Stimulated activated naive CD4-positive, alpha-beta T cell treated with Interleukin-2 at 50 U/mL for 16 hours (primary cell): ENCODE measurements at regions not wholly inside any gene's neighbourhood (a gene's known extent, or its start where the extent isn't known, plus 50 kb on each side); places are given as distances from the start of the nearest gene placed in this dataset.

Experiments
- DNase-seq: peaks from one replicate; lab custom pipeline; 2025; lab: John Stamatoyannopoulos, UW

DNA sequence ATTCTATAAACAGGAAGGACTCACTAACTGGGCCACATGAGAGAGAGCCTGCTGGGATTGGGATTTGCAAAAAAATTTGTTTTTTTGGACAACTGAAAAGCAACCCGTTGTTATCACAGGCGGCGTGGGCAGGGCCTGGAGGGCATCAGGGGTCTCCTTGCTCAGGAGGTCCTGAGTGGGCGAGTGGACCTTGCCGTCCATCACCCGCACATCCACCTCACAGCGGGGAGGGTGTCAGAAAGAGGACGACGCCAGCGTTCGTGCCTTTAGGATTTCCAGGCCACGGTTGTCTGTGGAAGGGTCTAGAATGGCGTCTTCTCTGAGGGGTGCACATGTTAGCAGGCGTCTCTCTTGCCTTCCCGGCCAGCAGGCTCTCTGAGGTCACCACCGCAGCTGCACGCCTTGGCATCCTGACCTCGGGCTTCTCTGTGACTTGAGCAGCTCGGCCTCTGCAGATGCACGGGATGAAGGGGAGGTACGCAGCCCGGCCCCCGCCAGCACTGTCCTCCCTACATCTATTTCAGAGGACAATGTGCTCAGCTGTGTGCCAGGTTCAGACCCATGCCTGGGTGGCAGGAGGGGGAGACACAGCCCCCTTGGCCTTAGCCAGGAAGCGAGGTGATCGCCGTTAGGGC, 749.5 kb downstream of the BRD1 start:
- no peak for DNase-seq

DNA sequence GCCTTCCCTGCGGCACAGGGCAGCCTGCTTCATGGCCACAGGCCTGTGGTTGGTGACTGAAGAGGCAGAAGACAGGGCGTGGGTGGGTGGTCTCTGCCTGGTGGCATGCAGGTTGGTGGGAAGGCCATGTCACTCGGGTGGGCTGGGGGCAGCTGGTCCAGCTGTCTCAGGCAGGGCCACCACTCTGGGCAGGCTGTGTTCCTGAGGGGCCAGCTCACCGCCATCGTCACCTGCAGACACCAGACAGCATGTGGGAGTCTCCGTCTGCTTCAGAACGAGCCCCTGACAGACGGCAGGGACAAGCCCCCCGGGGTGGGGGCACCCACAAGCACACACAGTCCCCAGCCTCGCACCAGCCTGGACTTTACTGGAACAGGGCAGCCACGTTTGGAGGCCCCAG, 750.1 kb downstream of the BRD1 start:
- DNase-seq = no peak

DNA sequence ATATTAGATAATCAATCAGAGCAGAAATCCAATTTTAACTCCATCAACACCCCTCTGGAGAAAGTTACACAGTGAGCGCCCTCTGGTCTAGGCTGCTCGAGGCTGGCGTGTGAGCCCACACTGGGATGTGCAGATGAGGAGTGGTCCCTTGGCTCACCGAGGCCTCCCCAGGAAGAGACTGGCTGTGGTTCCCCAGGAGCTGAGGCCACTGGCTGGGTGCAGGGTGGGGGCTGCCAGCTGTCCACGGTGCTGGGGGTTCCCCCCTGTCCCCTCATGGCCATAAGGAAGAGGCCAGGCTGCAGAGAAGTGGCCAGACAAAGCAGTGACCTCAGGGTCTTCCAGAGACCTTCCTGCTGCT, 750.7 kb downstream of the BRD1 start:
- no peak for DNase-seq

DNA sequence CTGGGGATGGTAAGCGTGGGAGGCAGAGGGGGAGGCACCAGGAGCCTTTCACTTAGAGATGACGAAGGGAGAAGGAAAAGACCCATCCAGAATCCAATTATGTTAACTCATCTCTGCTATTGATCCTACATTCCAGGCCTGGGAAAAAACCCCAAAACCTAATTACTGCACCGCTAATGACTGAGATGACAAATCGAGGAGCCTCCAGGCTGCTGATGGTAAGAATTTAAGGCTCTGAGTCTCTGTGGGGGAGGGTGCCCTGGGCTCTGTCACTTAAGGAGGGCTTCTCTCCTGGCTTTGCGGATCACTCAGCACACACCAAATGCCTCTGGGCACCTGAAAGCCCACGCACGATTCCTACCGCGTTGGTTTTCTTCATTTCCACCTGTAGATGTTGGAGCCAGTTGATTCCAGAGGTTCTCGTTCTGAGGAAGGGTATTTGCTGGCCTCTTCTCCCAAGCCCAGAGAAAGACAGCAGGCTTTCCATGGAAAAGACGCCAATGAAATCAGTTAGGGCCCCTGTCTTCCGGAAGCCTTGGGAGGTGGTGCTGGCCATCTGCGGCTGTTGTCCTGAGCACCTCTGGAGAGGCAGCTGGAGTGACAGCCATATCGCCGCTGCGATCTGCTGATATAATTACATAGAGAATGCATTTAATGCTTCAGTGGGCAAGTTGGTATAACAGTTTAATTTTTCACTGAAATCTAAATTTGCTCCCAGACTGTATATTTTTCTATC, 751.2 kb downstream of the BRD1 start:
- no peak for DNase-seq

DNA sequence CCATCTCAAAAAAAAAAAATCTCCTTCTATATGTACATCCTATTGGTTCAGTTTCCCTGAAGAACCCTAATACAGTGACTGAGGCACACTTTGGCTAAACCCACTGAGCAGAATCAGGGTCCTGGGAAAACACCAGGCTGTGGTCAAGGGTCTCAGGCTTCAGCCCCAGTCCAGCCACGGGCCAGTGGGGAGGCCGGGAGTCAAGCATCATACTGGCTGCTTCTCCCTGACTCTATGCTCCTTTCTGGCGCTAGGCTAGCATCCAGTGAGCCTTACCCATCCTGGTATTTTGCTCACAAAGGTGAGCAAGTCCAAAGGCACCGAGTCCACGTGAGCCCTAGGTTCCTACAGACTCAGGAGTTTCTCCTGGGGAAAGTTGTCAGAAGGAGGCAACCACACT, 752.5 kb downstream of the BRD1 start:
- DNase-seq = no peak

DNA sequence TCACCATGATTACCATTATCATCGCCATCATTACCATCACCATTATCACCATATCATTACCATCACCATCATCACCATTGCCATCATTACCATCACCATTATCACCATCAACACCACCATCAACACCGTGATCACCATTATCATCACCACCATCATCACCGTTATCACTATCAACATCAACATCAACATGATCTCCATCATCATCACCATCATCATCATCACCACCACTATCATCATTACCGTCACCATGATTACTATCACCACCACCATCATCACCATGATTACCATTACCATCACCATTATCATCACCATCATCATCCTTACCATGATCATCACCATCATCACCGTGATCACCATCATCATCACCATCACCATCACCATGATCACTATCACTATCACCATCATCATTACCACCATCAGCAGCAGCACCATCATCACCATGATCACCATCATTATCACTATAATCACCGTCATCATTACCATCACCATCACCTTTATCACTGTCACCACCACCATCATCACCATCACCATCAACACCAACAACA, 753.7 kb downstream of the BRD1 start:
- no peak for DNase-seq

DNA sequence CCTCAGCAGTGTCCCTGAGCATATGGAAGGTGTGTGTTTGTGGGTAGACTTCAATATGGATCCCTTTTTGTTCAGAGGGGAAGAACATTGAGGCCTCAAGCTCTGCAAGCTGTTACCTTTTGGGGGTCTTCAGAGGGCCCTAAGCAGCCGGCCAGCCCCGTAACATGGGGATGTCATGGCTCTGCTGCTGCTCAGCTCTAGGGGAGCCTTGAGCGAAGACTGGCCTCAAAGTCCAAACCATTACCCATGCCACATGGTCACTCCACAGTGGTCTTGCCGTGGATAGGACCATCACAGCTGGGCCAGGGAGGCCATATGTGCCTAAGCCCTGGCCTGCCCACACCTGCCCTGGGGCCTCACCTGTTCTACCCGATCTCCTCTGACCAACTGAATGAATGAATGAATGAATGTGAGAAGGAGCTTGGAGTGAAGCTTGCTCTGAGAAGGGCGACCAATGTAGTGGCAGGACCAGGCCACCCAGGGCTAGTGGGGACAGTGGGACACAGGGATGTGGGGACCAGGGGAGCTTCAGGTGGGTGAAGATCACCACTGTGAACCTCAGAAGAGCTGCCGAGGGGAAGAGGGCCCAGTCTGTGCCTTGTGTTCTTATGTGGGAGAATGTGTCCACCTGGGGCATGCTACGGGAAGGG, 754.6 kb downstream of the BRD1 start:
- no peak for DNase-seq

DNA sequence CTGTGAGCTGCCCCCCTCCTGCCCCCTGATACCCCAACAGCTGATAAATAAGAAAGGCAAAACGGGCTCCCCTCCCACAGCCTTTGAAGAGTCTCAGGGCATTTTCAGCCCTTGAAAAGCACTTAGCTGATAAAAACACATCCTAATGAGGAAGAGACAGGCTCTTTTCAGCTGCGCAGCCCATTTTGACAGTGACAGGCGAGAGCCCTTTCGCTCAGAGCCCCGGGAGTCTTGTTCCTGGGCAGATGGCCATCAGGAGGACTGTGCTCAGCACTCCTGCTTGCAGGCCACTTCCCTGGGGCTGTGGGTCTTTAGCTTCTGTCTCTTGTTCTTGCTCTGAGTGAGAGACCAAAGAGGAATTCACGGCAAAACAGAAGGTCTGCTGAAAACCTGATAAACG, 757.2 kb downstream of the BRD1 start:
- DNase-seq = no peak

DNA sequence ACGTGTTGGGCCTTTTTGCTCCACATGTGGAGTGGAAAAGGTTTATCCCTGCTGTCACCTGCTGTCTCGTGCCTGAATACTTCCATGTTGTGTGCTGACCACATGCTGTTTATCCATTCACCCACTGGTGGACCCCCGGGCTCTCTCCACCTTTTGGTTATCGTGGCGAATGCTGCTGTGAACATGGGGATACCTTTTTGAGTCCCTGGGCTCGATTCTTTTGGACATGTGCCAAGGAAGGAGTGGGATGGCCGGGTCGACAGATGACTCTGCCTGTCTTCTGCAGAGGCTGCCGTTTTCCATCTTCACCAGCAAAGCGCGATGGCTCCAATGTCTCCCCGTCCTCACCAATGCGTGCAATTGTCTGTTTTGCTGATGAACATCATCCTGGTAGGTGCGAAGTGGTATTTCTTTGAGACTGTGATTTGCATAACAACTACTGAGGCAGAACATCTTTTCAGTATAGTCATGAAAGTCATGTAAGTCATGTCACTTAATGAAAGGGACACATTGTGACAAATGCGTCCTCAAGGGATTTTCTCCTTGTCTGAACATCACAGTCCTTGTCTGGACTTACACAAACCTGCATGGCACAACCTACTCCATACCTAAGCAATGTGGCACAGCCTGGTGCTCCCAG, 758.7 kb downstream of the BRD1 start:
- no peak for DNase-seq

DNA sequence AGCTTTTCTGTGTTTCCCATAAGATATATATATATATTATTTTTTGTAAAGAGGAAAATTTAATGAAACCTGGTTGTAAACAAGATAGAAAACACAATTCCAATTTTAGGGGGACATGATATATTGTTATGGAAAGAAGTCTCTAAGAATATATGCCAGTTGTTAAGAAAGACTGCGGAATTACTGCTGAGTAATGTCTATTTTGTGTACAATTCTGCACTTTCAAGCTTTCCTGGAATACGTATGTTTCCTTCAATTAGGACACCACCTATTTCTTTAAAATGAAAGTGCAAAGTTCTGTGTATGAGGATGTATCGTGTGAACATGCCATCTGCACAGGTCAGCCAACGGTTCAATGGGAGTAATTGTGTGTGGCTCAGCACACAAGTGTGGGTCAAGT, 760.2 kb downstream of the BRD1 start:
- no peak for DNase-seq

DNA sequence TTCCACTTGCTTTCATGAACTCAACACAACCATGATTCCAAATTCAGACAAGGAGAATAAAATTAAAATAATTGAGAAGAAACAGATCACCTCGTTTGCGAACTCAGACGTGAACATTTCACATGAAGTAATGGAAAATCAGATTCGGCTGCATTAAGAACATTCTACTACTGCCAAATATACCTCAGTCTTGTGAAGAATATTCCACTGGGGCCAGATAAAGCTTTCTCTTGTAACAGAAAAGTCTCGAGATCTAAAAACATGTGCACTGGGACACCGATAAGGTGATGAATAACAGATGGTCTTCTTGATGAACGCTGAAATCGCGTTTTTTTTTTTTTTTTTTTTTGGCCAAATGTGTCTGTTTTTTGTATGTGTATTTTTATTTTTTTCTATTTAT, 761.1 kb downstream of the BRD1 start:
- no peak for DNase-seq

DNA sequence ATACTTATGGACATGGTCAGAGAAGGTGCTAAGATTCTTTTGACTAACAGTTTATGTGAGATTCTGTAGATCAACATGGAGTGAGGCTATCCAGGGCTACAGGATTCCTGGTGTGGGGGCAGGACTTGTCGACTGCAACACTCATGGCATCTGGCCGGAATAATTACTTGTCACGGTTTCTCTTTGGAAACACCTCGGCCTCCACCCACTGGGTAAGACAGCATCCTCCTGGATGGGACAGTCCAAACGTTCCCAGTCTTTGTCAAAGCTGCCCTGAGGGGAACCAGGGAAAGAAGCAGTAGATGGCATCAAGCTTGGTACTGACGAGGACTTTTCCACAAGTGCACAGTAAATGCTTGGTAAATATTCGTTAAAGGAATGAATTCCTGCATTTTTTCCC, 762.8 kb downstream of the BRD1 start:
- no peak for DNase-seq

DNA sequence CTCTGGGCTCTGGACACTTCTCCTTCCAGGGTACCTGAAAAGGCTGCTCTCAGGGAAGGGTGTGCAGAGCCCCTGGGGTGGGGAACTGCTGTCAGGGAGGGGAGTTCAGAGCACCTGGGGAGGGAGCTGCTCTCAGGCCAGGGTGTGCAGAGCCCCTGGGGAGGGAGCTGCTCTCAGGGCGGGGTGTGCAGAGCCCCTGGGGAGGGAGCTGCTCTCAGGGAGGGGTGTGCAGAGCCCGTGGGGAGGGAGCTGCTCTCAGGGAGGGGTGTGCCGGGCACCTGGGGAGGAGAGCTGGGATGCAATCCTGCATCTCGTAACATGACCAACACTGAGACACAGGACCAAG, 764.2 kb downstream of the BRD1 start:
- no peak for DNase-seq

DNA sequence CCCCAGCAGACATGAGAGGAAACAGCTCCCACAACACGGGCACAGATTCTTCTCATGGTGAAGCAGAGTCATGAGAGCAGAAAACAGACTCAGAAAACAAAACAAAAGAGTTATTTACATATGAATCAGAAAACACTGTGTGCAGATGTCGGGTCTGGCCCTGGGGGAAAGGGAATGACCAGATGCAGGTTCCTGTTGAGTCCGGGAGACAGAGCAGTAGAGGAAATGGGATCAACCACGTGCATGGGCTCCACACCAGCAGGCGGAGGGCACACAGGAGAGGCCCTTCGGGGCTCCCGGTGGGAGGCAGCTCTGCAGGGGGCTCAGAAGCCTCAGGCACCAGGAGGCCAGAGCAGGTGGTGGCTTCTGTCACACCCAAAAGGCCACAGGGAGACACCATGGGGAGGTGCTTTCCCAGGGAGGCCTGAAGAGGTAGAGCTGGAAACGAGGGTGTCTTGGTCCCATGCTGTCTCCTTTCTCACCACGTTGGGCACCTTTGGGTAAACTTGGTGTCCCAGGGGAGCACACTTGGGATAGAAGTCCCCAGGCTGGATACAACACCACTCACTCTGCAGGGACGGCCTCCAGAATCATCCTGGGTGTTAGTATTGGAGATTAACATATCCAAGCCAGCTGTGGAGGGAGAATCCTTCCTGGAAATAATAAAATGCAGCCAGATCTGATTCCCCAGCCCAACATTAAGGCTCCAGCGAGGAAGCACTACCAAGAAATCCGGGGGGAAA, 764.7 kb downstream of the BRD1 start:
- no peak for DNase-seq

DNA sequence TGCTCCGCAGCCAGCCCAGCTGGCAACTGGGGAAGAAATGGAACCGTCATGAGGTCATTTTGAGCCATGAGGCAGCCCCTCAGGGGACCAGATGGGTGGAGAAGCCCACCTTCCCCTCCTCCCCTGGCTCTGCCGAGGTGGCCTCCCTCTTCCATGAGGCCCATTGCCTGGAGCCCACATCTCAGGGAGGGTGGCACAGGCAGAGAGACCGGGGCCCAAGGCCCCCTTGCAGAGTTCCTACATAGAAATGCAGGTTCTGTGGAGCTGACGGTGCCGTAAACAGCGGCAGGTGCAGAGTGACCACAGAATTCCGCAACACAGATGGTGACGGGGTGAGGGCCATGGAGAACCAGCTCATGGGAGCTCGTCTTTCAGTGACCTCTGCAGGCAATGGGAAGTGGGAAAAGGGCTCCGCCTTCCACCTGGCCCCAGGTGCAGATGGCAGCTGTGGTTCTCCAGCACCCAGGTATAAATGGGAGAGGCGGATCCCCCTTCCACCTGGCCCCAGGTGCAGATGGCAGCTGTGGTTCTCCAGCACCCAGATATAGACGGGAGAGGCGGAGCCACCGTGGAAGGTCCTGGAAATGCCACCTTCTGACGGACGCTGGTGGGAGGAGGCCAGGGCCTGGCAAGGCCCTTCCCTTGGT, 765.4 kb downstream of the BRD1 start:
- DNase-seq = no peak

DNA sequence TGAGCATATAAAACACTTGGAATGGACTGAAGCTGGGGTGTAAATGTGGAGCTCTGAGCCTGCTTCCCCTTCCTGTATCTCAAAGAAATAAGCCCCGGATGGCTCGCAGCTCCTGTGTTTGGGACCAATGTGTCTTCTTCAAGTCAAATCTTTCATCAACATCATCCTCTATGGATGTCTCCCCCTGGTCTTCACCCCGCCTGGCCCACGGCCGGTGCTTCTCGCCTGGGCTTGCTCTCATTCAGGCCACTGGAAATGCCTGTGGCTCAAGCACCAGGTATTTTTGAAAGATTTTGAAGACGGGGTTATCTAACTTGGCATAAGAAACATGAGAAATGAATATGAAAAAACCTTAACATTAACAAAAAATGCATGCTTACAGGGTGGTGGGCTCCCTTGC, 769.8 kb downstream of the BRD1 start:
- DNase-seq = no peak

DNA sequence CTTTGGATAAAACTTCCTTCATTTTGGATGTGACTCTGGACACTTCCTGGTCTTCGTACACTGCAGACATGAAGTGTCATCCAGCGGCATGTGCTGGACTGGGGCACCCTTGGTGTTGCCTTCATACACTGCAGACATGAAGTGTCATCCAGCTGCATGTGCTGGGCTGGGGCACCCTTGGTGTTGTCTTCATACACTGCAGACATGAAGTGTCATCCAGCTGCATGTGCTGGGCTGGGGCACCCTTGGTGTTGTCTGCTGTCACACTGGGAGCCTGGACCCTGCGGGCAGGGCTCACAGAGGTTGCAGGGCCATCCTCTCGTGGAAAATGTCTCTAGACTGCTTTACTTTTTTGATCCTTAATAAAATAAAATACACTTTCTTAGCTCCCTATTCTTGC, 771.4 kb downstream of the BRD1 start:
- no peak for DNase-seq

DNA sequence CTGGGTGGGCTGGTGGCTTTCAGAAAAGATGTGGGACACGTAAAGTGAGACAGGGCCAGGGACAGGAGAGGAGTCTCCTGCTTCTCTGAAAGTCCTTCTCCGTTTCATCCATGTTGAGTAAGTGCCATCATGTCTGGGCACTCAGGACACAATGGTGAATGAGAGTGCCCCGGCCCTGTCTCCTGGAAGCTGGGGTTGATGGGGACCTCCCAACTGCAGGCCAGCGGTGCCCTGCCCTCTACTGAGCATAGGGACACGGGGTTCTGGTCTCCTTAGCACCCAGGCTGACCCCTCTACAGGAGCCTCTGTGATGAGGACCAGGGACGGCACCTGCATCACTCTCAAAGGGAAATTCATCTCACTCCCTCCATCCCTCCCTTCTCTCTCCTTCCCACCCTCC, 772.3 kb downstream of the BRD1 start:
- DNase-seq = no peak

DNA sequence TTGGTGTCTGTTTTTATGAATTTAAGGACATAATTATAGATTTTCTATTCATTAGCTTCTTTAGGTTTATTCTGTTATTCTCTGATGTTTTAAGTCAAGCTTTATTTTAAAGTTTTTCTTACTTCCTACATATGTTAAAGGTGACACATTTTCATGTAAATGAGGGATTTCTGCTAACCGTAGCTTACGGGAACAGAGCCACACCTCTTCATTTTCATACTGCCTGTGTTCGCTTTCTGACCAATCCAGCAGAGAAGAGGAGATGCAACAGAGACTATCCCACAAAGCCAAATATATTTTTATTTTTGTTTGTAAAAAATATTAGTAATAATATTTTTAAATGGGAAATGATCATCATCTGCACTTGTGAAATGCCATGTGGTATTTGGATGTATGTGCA, 774.1 kb downstream of the BRD1 start:
- DNase-seq = no peak

DNA sequence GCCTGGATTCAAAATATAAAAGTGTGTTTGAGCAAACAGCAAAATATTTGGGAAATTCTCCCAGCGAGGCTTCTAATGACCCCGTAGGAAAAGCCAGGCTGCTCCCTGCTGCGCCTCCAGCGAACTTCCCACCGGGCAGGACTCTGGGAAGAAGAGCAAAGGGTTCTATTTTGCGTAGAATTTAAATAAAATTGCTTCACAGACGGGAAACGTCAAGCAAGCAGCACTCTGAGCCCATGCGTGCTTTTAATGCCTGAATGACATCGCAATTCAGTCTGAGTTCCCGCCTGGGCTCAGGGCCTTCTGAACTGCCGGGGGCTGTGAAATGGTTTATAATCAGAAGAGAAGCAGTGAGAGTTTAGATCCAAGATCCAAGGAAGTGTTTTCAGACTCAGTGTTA, 775.1 kb downstream of the BRD1 start:
- no peak for DNase-seq

DNA sequence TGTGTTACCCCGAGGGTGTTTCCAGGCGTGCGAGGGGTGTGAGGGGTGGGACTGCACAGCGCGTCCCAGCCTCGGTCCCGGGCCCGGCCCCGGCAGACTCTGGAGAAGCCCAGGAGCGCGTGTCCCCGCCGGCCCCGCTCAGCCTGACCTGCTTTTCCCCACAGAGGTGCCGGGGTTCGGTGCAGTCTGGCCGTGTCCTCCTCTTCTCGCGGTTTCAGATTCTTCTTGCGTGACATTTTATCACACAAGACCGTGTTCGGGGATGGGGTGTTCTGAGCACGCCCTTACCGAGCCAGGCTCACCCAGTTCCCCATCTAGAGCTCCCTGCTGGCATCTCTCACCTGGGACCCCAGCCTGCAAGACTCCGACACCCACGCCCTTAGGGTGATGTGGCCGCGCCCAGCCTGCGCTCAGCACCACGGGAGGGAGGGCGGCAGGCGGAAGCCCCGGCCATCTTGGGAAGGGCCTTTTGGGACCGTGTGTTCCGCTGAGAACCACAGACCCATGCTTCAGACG, 775.6 kb downstream of the BRD1 start:
- DNase-seq = peak; percentile 20
